ENCODE measurements at regions not wholly inside any gene's neighbourhood (a gene's known extent, or its start where the extent isn't known, plus 50 kb on each side); places are given as distances from the start of the nearest gene placed in this dataset.

GRCh38 chr13:91097269-91097668, 250.2 kb upstream of the MIR17HG start:
- intact Hi-C loops (cut with DNase I), result no loop called here
- Histone ChIP-seq H3K36me3 (no peaks in the 10 kb centered on the region), H3K4me3 (no peak overlapping the region), H3K9me3 (no peaks in the 10 kb centered on the region), H3K27ac (no peak overlapping the region), H3K4me1 (ENCODE audit: insufficient read depth) (no peaks in the 10 kb centered on the region), H3K27me3 (peaks cover 2% of the 10 kb centered on the region)
- TF ChIP-seq CTCF (IDR thresholded peaks at IDR 0.05) (no peak), POLR2A (IDR thresholded peaks at IDR 0.05) (no peak), EP300 (IDR thresholded peaks at IDR 0.05) (no peak)
- no peak for DNase-seq
- 80 to 88% (median 87%) methylated on average over 5 of the region's 5 CpGs for WGBS, 3 donors

GRCh38 chr13:91099877-91100276, 247.6 kb upstream of the MIR17HG start:
- TF ChIP-seq EP300 (IDR thresholded peaks at IDR 0.05) (no peak), CTCF (IDR thresholded peaks at IDR 0.05) (no peak), POLR2A (IDR thresholded peaks at IDR 0.05) (no peak)
- H3K27me3 ChIP-seq, result peaks cover 2% of the 10 kb centered on the region
- DNase-seq, result no peak
- intact Hi-C loops (cut with DNase I), result no loop called here
- no peaks in the 10 kb centered on the region for H3K4me1 ChIP-seq (ENCODE audit: insufficient read depth)
- H3K36me3 ChIP-seq, result no peaks in the 10 kb centered on the region
- WGBS, 3 donors, result 83 to 85% (median 85%) methylated on average over 1 of the region's 1 CpG
- H3K4me3 ChIP-seq, result no peak overlapping the region
- no peak overlapping the region for H3K27ac ChIP-seq
- no peaks in the 10 kb centered on the region for H3K9me3 ChIP-seq

- no peak for TF ChIP-seq CTCF (IDR thresholded peaks at IDR 0.05)
- H3K9me3 ChIP-seq, result no peaks in the 10 kb centered on the region
- H3K27ac ChIP-seq, result no peak overlapping the region
- intact Hi-C loops (cut with DNase I), result no loop called here
- DNase-seq, result no peak
- H3K4me1 ChIP-seq (ENCODE audit: insufficient read depth), result no peaks in the 10 kb centered on the region
- peaks cover 2% of the 10 kb centered on the region for H3K27me3 ChIP-seq
- H3K36me3 ChIP-seq, result no peaks in the 10 kb centered on the region
- no peak overlapping the region for H3K4me3 ChIP-seq
Observed at GRCh38 chr13:91100944-91101343, 246.5 kb upstream of the MIR17HG start.

GRCh38 chr13:91101381-91101780, 246.1 kb upstream of the MIR17HG start:
- Histone ChIP-seq H3K27me3 (peaks cover 2% of the 10 kb centered on the region), H3K27ac (no peak overlapping the region), H3K4me1 (ENCODE audit: insufficient read depth) (no peaks in the 10 kb centered on the region), H3K9me3 (no peaks in the 10 kb centered on the region), H3K36me3 (no peaks in the 10 kb centered on the region), H3K4me3 (no peak overlapping the region)
- intact Hi-C loops (cut with DNase I), result no loop called here
- TF ChIP-seq POLR2A (IDR thresholded peaks at IDR 0.05) (no peak), CTCF (IDR thresholded peaks at IDR 0.05) (no peak), EP300 (IDR thresholded peaks at IDR 0.05) (no peak)
- 22 to 32% (median 29%) methylated on average over 2 of the region's 2 CpGs for WGBS, 3 donors
- DNase-seq, result no peak

GRCh38 chr13:91105270-91105669, 242.2 kb upstream of the MIR17HG start:
- H3K9me3 ChIP-seq, result no peaks in the 10 kb centered on the region
- intact Hi-C loops (cut with DNase I), result no loop called here
- no peaks in the 10 kb centered on the region for H3K36me3 ChIP-seq
- 87 to 91% (median 88%) methylated on average over 3 of the region's 3 CpGs for WGBS, 3 donors
- no peak for DNase-seq
- no peak overlapping the region for H3K4me3 ChIP-seq
- no peak for TF ChIP-seq CTCF (IDR thresholded peaks at IDR 0.05)
- no peak for TF ChIP-seq EP300 (IDR thresholded peaks at IDR 0.05)
- TF ChIP-seq POLR2A (IDR thresholded peaks at IDR 0.05), result no peak
- no peak overlapping the region for H3K27ac ChIP-seq
- H3K27me3 ChIP-seq, result no peaks in the 10 kb centered on the region
- no peaks in the 10 kb centered on the region for H3K4me1 ChIP-seq (ENCODE audit: insufficient read depth)

Measured in ovary (tissue), 7 donors.